Pancreas (tissue), 10 donors: ENCODE measurements at regions not wholly inside any gene's neighbourhood (a gene's known extent, or its start where the extent isn't known, plus 50 kb on each side); places are given as distances from the start of the nearest gene placed in this dataset.

ENCODE experiments used
- ATAC-seq, 4 donors: fragments of 200-7000 bp; cut with Tn5 transposase; one replicate each; pipeline versions ENCODE4 v1.8.0 to v1.9.1; 2020; ENCODE audit warnings: mild to moderate bottlenecking in 4 of 4, moderate library complexity in 4 of 4
- DNase-seq, 6 donors: peaks; one replicate each; pipeline ENCODE4 v3.0.0-alpha.2; 2020
- FAIRE-seq: peaks from 2 replicates; lab custom pipeline; 2012; peaks lifted over from hg19 to GRCh38; lab: Jason Lieb, UNC
- H3K27ac ChIP-seq, 4 donors: fragments of 200-600 bp; sonication (generic); 1 replicate in 3 of 4; 2 replicates in 1 of 4; pipeline versions ENCODE4 v1.5.0 to v1.8.0; 2020
- H3K27me3 ChIP-seq, 4 donors: fragments of 200-600 bp; one replicate each; pipeline ENCODE4 v1.8.0; 2021
- H3K36me3 ChIP-seq, 3 donors: fragments of 200-600 bp; sonication (generic) in 1 of 3; one replicate each; pipeline versions ENCODE4 v1.5.0 to v1.8.0; 2020 to 2021
- H3K4me1 ChIP-seq, 3 donors: fragments of 200-600 bp; one replicate each; pipeline ENCODE4 v1.8.0; 2021
- H3K4me3 ChIP-seq, 4 donors: fragments of 200-600 bp; sonication (generic) in 2 of 4; one replicate each; pipeline versions ENCODE4 v1.5.0 to v1.8.0; 2020 to 2021
- H3K9me3 ChIP-seq, 4 donors: fragments of 200-600 bp; one replicate each; pipeline ENCODE4 v1.8.0; 2021
- WGBS, 2 donors: extraction: QIAGEN DNeasy Blood & Tissue Kit; methylation state at CpG; one replicate each; pipeline ENCODE4 v1.1.7; 2013; 5-methylcytosine and 5-hydroxymethylcytosine counted together
- intact Hi-C, 3 donors: fragments of 100-400 bp; cut with DNase I; formaldehyde crosslinking; loops; one replicate each; pipeline versions ENCODE4 v1.11.1 to v1.14.2; 2022
- TF ChIP-seq, protein P1 (sequence below), 4 donors: fragments of 200-600 bp; sonication (generic) in 3 of 4; IDR thresholded peaks; one replicate each; pipeline versions ENCODE4 v1.5.0 to v1.8.0; 2021; ENCODE audit warnings: antibody characterized with exemption in 4 of 4
- donor health status: healthy with polysubstance abuse.
- donor health status: DM: no; HTN: no; CAD: no; lungs with moderate emphysema.
- donor health status: DM: no; HTN: no; CAD: no.
- donor health status: control.
- donor health status: control.
- donor health status: Bipolar disorder and iron deficiency.
- donor health status: DM: yes; HTN: yes; CAD: no.
- donor health status: DM: no; HTN: no; CAD: no.
- donor health status: DM: no; HTN: no; CAD: no.
- donor health status: DM: yes; HTN: yes; CAD: no.

DNA sequence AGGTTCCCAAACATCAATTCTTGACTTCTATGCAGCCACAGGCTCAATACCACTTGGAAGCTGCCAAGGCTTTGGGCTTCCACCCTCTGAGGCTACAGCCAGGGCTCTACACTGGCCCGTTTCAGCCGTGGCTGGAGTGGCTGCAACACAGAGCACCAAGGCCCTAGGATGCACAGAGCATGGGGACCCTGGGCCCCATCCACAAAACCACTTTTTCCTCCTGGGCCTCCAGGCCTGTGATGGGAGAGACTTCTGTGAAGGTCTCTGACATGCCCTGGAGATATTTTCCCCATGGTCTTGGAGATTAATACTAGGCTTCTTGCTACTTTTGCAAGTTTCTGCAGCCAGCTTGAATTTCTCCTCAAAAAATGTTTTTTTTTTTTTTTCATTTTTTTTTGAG, 655.4 kb upstream of the ZP4 start:
- no peaks in the 10 kb centered on the region for H3K4me1 ChIP-seq
- DNase-seq (no peak), ATAC-seq (no peak), FAIRE-seq (no peak)
- intact Hi-C loops = no loop called here
- H3K9me3 ChIP-seq = no peaks in the 10 kb centered on the region
- TF ChIP-seq, protein P1, sequence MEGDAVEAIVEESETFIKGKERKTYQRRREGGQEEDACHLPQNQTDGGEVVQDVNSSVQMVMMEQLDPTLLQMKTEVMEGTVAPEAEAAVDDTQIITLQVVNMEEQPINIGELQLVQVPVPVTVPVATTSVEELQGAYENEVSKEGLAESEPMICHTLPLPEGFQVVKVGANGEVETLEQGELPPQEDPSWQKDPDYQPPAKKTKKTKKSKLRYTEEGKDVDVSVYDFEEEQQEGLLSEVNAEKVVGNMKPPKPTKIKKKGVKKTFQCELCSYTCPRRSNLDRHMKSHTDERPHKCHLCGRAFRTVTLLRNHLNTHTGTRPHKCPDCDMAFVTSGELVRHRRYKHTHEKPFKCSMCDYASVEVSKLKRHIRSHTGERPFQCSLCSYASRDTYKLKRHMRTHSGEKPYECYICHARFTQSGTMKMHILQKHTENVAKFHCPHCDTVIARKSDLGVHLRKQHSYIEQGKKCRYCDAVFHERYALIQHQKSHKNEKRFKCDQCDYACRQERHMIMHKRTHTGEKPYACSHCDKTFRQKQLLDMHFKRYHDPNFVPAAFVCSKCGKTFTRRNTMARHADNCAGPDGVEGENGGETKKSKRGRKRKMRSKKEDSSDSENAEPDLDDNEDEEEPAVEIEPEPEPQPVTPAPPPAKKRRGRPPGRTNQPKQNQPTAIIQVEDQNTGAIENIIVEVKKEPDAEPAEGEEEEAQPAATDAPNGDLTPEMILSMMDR (IDR thresholded peaks at IDR 0.05) = no peak
- H3K36me3 ChIP-seq = no peaks in the 10 kb centered on the region
- H3K27ac ChIP-seq = no peak overlapping the region
- H3K27me3 ChIP-seq = no peaks in the 10 kb centered on the region
- no peak overlapping the region for H3K4me3 ChIP-seq
- WGBS, 2 donors = 53% methylated on average over 2 of the region's 2 CpGs

DNA sequence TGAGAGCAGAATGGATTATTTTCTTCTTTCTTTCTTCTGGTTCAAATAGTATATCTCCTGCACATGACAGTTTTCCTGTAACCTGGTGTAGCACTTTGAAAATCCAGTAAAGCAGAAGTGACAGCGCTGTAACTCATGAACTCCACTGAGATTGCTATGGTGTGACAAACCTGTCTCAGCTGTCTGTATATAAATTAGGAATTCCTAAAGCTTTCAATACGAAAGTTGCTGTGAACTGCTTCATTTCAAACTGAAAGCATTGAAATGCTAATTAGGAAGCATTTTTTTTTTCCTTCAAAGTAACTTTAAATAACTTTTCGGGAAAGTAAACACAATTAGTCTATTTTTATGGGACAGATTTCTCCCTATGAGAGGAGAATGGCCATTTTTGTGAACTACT, 646.9 kb upstream of the ZP4 start:
- Histone ChIP-seq H3K27ac (no peak overlapping the region), H3K4me1 (no peaks in the 10 kb centered on the region), H3K36me3 (no peaks in the 10 kb centered on the region), H3K9me3 (no peaks in the 10 kb centered on the region), H3K27me3 (no peaks in the 10 kb centered on the region), H3K4me3 (no peak overlapping the region)
- intact Hi-C loops = no loop called here
- DNase-seq (no peak), FAIRE-seq (no peak), ATAC-seq (no peak)
- TF ChIP-seq, protein P1 (IDR thresholded peaks at IDR 0.05) = no peak
- 67 to 80% methylated on average over 3 of the region's 3 CpGs for WGBS, 2 donors

DNA sequence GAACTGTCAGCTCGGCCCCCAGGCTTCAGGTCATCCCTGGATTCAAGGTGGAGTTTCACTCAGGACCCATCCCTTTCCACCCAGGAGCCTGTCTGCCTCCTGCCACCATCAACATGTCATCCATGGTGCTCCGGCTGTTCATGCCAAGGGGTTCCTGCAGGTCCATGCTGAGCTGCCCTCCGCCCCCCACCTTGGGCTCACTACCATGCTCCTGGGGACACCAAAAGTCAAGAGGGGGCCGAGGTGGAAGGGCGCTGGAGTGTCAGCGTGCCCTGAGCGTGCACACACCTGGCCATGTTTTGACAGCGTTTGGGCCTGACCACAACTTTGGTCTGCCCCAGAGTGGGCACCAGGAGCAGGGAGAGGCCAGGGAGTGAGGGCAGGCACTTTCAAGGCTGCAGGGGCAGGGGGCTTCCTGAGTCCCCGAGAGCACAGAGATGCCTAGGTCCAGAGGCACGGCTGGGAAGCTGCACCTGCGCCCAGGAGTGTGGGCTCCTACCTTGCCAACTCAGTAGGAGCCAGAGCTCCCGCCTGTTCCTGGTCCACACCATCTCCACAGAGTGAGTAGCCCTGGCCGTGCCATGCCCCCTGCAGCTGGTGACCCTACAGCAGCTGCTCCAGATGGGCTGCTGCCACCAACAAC, 639.6 kb upstream of the ZP4 start:
- ATAC-seq (no peak), DNase-seq (peak in 1 of 6 donors; percentile 53), FAIRE-seq (no peak)
- H3K9me3 ChIP-seq = no peaks in the 10 kb centered on the region
- H3K27ac ChIP-seq = no peak overlapping the region
- WGBS, 2 donors = 84% methylated on average over 13 of the region's 13 CpGs
- intact Hi-C loops = no loop called here
- H3K4me1 ChIP-seq = no peaks in the 10 kb centered on the region
- no peak overlapping the region for H3K4me3 ChIP-seq
- TF ChIP-seq, protein P1 (IDR thresholded peaks at IDR 0.05) = no peak
- no peaks in the 10 kb centered on the region for H3K36me3 ChIP-seq
- H3K27me3 ChIP-seq = no peaks in the 10 kb centered on the region

DNA sequence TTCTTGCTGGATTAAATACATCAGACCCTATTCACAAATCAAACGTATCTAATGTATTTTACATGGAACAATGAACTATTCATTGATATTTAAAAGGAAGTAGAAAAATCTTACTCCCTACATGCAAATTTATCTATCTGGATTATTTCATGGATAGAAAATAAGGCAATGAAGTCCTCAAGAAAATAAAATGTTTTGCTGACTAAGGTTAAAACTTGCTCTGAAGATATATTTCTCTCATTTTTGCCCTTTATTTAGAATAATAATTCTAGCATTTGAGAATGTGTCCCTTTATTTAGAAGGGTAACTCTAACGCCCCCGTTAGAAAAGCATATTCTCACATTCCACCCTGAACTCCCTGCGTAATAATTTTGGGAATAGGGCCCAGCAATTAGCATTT, 627.0 kb upstream of the ZP4 start:
- Histone ChIP-seq H3K36me3 (no peaks in the 10 kb centered on the region), H3K4me1 (no peaks in the 10 kb centered on the region), H3K27ac (no peak overlapping the region), H3K9me3 (no peaks in the 10 kb centered on the region), H3K27me3 (no peaks in the 10 kb centered on the region), H3K4me3 (no peak overlapping the region)
- WGBS, 2 donors = 70 to 83% methylated on average over 4 of the region's 4 CpGs
- intact Hi-C loops = no loop called here
- DNase-seq (no peak), ATAC-seq (no peak), FAIRE-seq (no peak)
- TF ChIP-seq, protein P1 (IDR thresholded peaks at IDR 0.05) = no peak

DNA sequence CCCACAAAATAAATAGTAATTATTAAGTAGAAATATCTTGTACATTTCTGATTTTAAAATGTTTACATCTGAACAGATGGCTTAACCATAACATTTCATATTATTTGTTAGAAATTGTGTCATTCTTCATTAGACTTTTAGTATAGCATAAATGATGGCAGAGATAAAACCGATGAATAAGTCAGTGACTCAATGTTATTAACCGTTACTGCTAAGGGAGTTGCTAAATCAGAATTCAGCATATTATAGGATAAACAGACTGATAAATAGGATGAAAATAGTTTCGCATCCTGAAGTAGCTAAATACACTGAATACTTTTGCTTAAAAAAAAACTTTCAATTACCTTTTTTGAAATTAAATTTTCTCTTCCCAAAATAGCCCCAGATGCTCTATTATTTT, 610.6 kb upstream of the ZP4 start:
- Histone ChIP-seq H3K9me3 (no peaks in the 10 kb centered on the region), H3K4me3 (no peak overlapping the region), H3K4me1 (no peaks in the 10 kb centered on the region), H3K27me3 (no peaks in the 10 kb centered on the region), H3K27ac (no peak overlapping the region), H3K36me3 (no peaks in the 10 kb centered on the region)
- FAIRE-seq (no peak), ATAC-seq (no peak), DNase-seq (no peak)
- intact Hi-C loops = no loop called here
- WGBS, 2 donors = 63 to 73% methylated on average over 3 of the region's 3 CpGs
- TF ChIP-seq, protein P1 (IDR thresholded peaks at IDR 0.05) = no peak
